NT2/D1 (cell line): ENCODE measurements at regions not wholly inside any gene's neighbourhood (a gene's known extent, or its start where the extent isn't known, plus 50 kb on each side); places are given as distances from the start of the nearest gene placed in this dataset.

Source experiments
- SUZ12 ChIP-seq: IDR thresholded peaks from 2 replicates; pipeline ENCODE4 v1.6.1; 2011; ENCODE audit not compliant: insufficient read length, insufficient read depth; ENCODE audit errors: extremely low read depth
- YY1 ChIP-seq: IDR thresholded peaks from 2 replicates; pipeline ENCODE4 v1.6.1; 2011; ENCODE audit not compliant: insufficient read length, insufficient read depth
- ZNF274 ChIP-seq: IDR thresholded peaks from 2 replicates; pipeline ENCODE4 v1.6.1; 2011; ENCODE audit warnings: mild to moderate bottlenecking, low read depth, low read length

GRCh38 chr13:31063772-31064171 is 97.9 kb downstream of the HSPH1 start:
- TF ChIP-seq ZNF274, result no peak
- no peak for TF ChIP-seq SUZ12
- no peak for TF ChIP-seq YY1
